ENCODE measurements at regions not wholly inside any gene's neighbourhood (a gene's known extent, or its start where the extent isn't known, plus 50 kb on each side); places are given as distances from the start of the nearest gene placed in this dataset.

- H3K27ac ChIP-seq (ENCODE audit: low read depth, low read length) = no peak overlapping the region
- H3K23me2 ChIP-seq (ENCODE audit: low read depth, low read length) = no peaks in the 10 kb centered on the region; the same call in 1 of the 2 replicates
- no peaks in the 10 kb centered on the region for H3K9me3 ChIP-seq (ENCODE audit: insufficient read depth in 2 of 2, low read depth in 1 of 2, low read length in 1 of 2)
- H2BK12ac ChIP-seq (ENCODE audit: low read depth, low read length) = no peak overlapping the region
- no peak overlapping the region for H3K4me2 ChIP-seq (ENCODE audit: insufficient read depth in 1 of 2, low read depth in 2 of 2, low read length in 2 of 2)
- H3K79me1 ChIP-seq (ENCODE audit: low read depth, low read length) = no peaks in the 10 kb centered on the region
- H4K91ac ChIP-seq (replicated peaks; ENCODE audit: insufficient read length, low read length) = no peak overlapping the region
- H2BK15ac ChIP-seq (ENCODE audit: low read length) = no peak overlapping the region
- DNase-seq (ENCODE audit: low read depth in 1 of 2, low spot score in 2 of 2) (no peak), FAIRE-seq (no peak)
- no peak overlapping the region for H4K8ac ChIP-seq (ENCODE audit: extremely low read depth, insufficient read depth, low read length)
- ChIA-PET CTCF (ENCODE audit: partially characterized antibody) (no interaction called here), POLR2A (ENCODE audit: partially characterized antibody) (interaction anchor here (0.7 kb wide), 1 partner anchor 33 kb away, joined by 3 read pairs; no protein-coding TSS in a partner anchor)
- no peak overlapping the region for H2AK5ac ChIP-seq (ENCODE audit: low read depth, low read length)
- no peak overlapping the region for H3K23ac ChIP-seq (ENCODE audit: insufficient read length)
- no peak overlapping the region for H3K18ac ChIP-seq (ENCODE audit: extremely low read depth, low read length)
- no peak overlapping the region for H2BK120ac ChIP-seq (replicated peaks; ENCODE audit: low read depth, low read length)
- H2AFZ ChIP-seq (ENCODE audit: low read length) = no peak overlapping the region
- no peaks in the 10 kb centered on the region for H4K20me1 ChIP-seq (replicated peaks in 1 of 2; ENCODE audit: control insufficient read depth in 1 of 2, insufficient read depth in 2 of 2, low read length in 2 of 2)
- no peak overlapping the region for H3K56ac ChIP-seq (replicated peaks; ENCODE audit: insufficient read length, low read depth, low read length)
- no peak overlapping the region for H2BK5ac ChIP-seq (ENCODE audit: low read depth, low read length)
- H3K4me1 ChIP-seq (replicated peaks in 1 of 4; ENCODE audit: control insufficient read depth in 3 of 4, insufficient read depth in 4 of 4, low read length in 3 of 4) = no peaks in the 10 kb centered on the region
- H3K36me3 ChIP-seq (ENCODE audit: control insufficient read depth in 2 of 4, insufficient read depth in 4 of 4, low read length in 3 of 4) = no peaks in the 10 kb centered on the region
- no peak overlapping the region for H3K4ac ChIP-seq (replicated peaks; ENCODE audit: insufficient read length, low read depth, low read length)
- 86% methylated on average over 2 of the region's 2 CpGs; no CpG with 5 or more reads in 1 of the 2 experiments for WGBS, 2 experiments (ENCODE audit: extremely low coverage in 1 of 2, insufficient coverage in 1 of 2, insufficient read length in 1 of 2, insufficient replicate concordance in 2 of 2, low coverage in 1 of 2, low lambda C conversion rate in 2 of 2, missing lambda C conversion rate in 1 of 2)
- H3K14ac ChIP-seq (ENCODE audit: insufficient read length) = no peak overlapping the region
- no peak overlapping the region for H3K4me3 ChIP-seq (ENCODE audit: extremely low read depth in 1 of 4, insufficient read depth in 2 of 4, low read depth in 3 of 4, low read length in 4 of 4)
- no peak overlapping the region for H4K5ac ChIP-seq (ENCODE audit: insufficient read length, low read depth, low read length)
- no peaks in the 10 kb centered on the region for H3K79me2 ChIP-seq (ENCODE audit: control insufficient read depth in 1 of 2, insufficient read depth in 2 of 2, low read length in 2 of 2)
- no peak overlapping the region for H2BK20ac ChIP-seq (ENCODE audit: low read length)
- H3K27me3 ChIP-seq (replicated peaks in 1 of 4; ENCODE audit: control insufficient read depth in 3 of 4, extremely low read depth in 1 of 4, insufficient read depth in 3 of 4, low read length in 3 of 4) = no peaks in the 10 kb centered on the region
- H3K9ac ChIP-seq (replicated peaks in 1 of 4; ENCODE audit: extremely low read depth in 1 of 4, low read depth in 3 of 4, low read length in 3 of 4) = no peak overlapping the region
- no peak for TF ChIP-seq RAD21 (IDR thresholded peaks at IDR 0.05 in 1 of 2, conservative IDR thresholded peaks at IDR 0.05 in 1 of 2; ENCODE audit: low read depth in 2 of 2, low read length in 2 of 2)
- no peak for TF ChIP-seq RNF2 (IDR thresholded peaks at IDR 0.05; ENCODE audit: borderline replicate concordance, low read depth, low read length, missing control alignments, poor library complexity, severe bottlenecking)
- TF ChIP-seq EGR1 (IDR thresholded peaks at IDR 0.05; ENCODE audit: borderline replicate concordance, low read depth, low read length) = no peak
- no peak for TF ChIP-seq EZH2 (IDR thresholded peaks at IDR 0.05; ENCODE audit: low read depth, low read length, severe bottlenecking)
- TF ChIP-seq EP300 (IDR thresholded peaks at IDR 0.05; ENCODE audit: borderline replicate concordance in 1 of 2, low read depth in 2 of 2, low read length in 2 of 2) = no peak
- TF ChIP-seq SIN3A (conservative IDR thresholded peaks at IDR 0.05 in 1 of 2, IDR thresholded peaks at IDR 0.05 in 1 of 2; ENCODE audit: low read depth in 1 of 2, low read length in 2 of 2) = no peak
- TF ChIP-seq SRF (IDR thresholded peaks at IDR 0.05; ENCODE audit: low read depth, low read length) = no peak
- TF ChIP-seq SAP30 (IDR thresholded peaks at IDR 0.05; ENCODE audit: insufficient read depth, insufficient replicate concordance, low read length) = no peak
- no peak for TF ChIP-seq CEBPB (IDR thresholded peaks at IDR 0.05; ENCODE audit: low read depth, low read length)
- no peak for TF ChIP-seq SIX5 (IDR thresholded peaks at IDR 0.05; ENCODE audit: low read depth, low read length)
Observed at GRCh38 chr7:19830604-19831003, 57.2 kb upstream of the TMEM196 start.

Data from H1 (cell line).